Pancreas (tissue), 10 donors: ENCODE measurements at regions not wholly inside any gene's neighbourhood (a gene's known extent, or its start where the extent isn't known, plus 50 kb on each side); places are given as distances from the start of the nearest gene placed in this dataset.

Experiments
- ATAC-seq, 4 donors: fragments of 200-7000 bp; cut with Tn5 transposase; one replicate each; pipeline versions ENCODE4 v1.8.0 to v1.9.1; 2020; ENCODE audit warnings: mild to moderate bottlenecking in 4 of 4, moderate library complexity in 4 of 4
- DNase-seq, 6 donors: peaks; one replicate each; pipeline ENCODE4 v3.0.0-alpha.2; 2020
- FAIRE-seq: peaks from 2 replicates; lab custom pipeline; 2012; peaks lifted over from hg19 to GRCh38; lab: Jason Lieb, UNC
- H3K27ac ChIP-seq, 4 donors: fragments of 200-600 bp; sonication (generic); 1 replicate in 3 of 4; 2 replicates in 1 of 4; pipeline versions ENCODE4 v1.5.0 to v1.8.0; 2020
- H3K27me3 ChIP-seq, 4 donors: fragments of 200-600 bp; one replicate each; pipeline ENCODE4 v1.8.0; 2021
- H3K36me3 ChIP-seq, 3 donors: fragments of 200-600 bp; sonication (generic) in 1 of 3; one replicate each; pipeline versions ENCODE4 v1.5.0 to v1.8.0; 2020 to 2021
- H3K4me1 ChIP-seq, 3 donors: fragments of 200-600 bp; one replicate each; pipeline ENCODE4 v1.8.0; 2021
- H3K4me3 ChIP-seq, 4 donors: fragments of 200-600 bp; sonication (generic) in 2 of 4; one replicate each; pipeline versions ENCODE4 v1.5.0 to v1.8.0; 2020 to 2021
- H3K9me3 ChIP-seq, 4 donors: fragments of 200-600 bp; one replicate each; pipeline ENCODE4 v1.8.0; 2021
- CTCF ChIP-seq, 4 donors: fragments of 200-600 bp; sonication (generic) in 3 of 4; IDR thresholded peaks; one replicate each; pipeline versions ENCODE4 v1.5.0 to v1.8.0; 2021; ENCODE audit warnings: antibody characterized with exemption in 4 of 4
- WGBS, 2 donors: extraction: QIAGEN DNeasy Blood & Tissue Kit; methylation state at CpG; one replicate each; pipeline ENCODE4 v1.1.7; 2013; 5-methylcytosine and 5-hydroxymethylcytosine counted together
- intact Hi-C, 3 donors: fragments of 100-400 bp; cut with DNase I; formaldehyde crosslinking; loops; one replicate each; pipeline versions ENCODE4 v1.11.1 to v1.14.2; 2022
- donor health status: healthy with polysubstance abuse.
- donor health status: DM: no; HTN: no; CAD: no; lungs with moderate emphysema.
- donor health status: DM: no; HTN: no; CAD: no.
- donor health status: control.
- donor health status: control.
- donor health status: Bipolar disorder and iron deficiency.
- donor health status: DM: yes; HTN: yes; CAD: no.
- donor health status: DM: no; HTN: no; CAD: no.
- donor health status: DM: no; HTN: no; CAD: no.
- donor health status: DM: yes; HTN: yes; CAD: no.

DNA sequence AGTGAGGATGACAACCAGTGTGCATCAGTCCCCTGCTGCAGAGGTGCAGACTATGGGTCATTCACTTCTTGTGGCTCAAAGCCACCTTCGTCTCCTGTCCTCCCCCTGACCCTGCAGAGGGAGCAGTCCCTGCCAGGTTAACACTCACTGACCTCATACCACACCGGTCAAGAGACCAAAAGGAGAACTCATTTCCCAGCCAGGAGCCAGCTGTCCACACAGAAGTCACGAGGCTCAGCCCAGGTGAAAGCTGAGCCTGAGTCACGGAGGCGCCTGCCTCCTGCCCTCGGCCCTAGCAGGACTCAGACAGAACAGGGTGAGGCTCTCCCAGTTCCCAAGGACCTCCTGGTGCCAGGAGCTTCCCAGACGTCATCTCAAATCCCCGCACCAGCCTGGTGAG, 103.7 kb downstream of the MN1 start:
- 77 to 83% methylated on average over 8 of the region's 8 CpGs for WGBS, 2 donors
- no peak for FAIRE-seq
- no peak for TF ChIP-seq CTCF (IDR thresholded peaks at IDR 0.05)
- no peak for DNase-seq
- ATAC-seq = no peak
- Histone ChIP-seq H3K36me3 (no peaks in the 10 kb centered on the region), H3K9me3 (no peaks in the 10 kb centered on the region), H3K27ac (no peak overlapping the region), H3K4me3 (no peak overlapping the region), H3K4me1 (no peaks in the 10 kb centered on the region), H3K27me3 (no peaks in the 10 kb centered on the region)
- intact Hi-C loops = no loop called here
